Colonic mucosa (tissue), 4 donors: ENCODE measurements at regions not wholly inside any gene's neighbourhood (a gene's known extent, or its start where the extent isn't known, plus 50 kb on each side); places are given as distances from the start of the nearest gene placed in this dataset.

Experiments used
- DNase-seq: peaks from one replicate; pipeline ENCODE4 v3.0.0-alpha.2; 2020
- H3K27ac ChIP-seq: fragments of 200-600 bp; one replicate; pipeline ENCODE4 v1.8.0; 2021
- H3K27me3 ChIP-seq: fragments of 200-600 bp; one replicate; pipeline ENCODE4 v1.8.0; 2021
- H3K36me3 ChIP-seq: fragments of 200-600 bp; one replicate; pipeline ENCODE4 v1.8.0; 2021
- H3K4me1 ChIP-seq: fragments of 200-600 bp; one replicate; pipeline ENCODE4 v1.8.0; 2021; ENCODE audit warnings: mild to moderate bottlenecking
- H3K4me3 ChIP-seq: fragments of 200-600 bp; one replicate; pipeline ENCODE4 v1.8.0; 2021
- H3K9ac ChIP-seq, 2 donors: one replicate each; pipeline ENCODE4 v1.7.0; 2013; ENCODE audit warnings: control low read depth in 2 of 2, low read depth in 2 of 2, low read length in 2 of 2
- H3K9me3 ChIP-seq: fragments of 200-600 bp; one replicate; pipeline ENCODE4 v1.8.0; 2021
- intact Hi-C: fragments of 100-400 bp; cut with DNase I; formaldehyde crosslinking; loops from one replicate; pipeline ENCODE4 v1.14.1; 2022
- TF ChIP-seq, protein P1 (sequence below): fragments of 200-600 bp; IDR thresholded peaks from one replicate; pipeline ENCODE4 v1.8.0; 2022; ENCODE audit warnings: antibody characterized with exemption, mild to moderate bottlenecking
- donor health status: healthy.
- donor health status: DM: no; HTN: no; CAD: no.
- donor health status: DM: no; HTN: no; CAD: no.

DNA sequence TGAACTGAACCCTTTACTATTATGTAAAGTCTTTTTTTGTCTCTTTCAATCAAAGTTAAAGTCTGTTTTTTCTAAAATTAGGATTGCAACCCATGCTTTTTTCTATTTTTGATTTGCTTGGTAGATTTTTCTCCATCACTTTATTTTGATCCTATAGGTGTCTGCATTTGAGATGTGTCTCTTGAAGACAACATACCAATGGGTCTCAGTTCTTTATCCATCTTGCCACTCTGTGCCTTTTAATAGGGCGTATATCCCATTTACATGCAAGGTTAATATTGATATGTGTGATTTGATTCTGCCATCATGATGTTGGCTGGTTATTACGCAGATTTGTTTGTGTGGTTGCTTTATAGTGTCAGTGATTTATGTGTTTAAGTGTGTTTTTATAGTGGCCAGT, 436.0 kb upstream of the SEMA6A start:
- no peak overlapping the region for H3K4me3 ChIP-seq
- no peak overlapping the region for H3K27ac ChIP-seq
- DNase-seq: no peak
- no peaks in the 10 kb centered on the region for H3K4me1 ChIP-seq
- H3K9me3 ChIP-seq: no peaks in the 10 kb centered on the region
- TF ChIP-seq, protein P1, sequence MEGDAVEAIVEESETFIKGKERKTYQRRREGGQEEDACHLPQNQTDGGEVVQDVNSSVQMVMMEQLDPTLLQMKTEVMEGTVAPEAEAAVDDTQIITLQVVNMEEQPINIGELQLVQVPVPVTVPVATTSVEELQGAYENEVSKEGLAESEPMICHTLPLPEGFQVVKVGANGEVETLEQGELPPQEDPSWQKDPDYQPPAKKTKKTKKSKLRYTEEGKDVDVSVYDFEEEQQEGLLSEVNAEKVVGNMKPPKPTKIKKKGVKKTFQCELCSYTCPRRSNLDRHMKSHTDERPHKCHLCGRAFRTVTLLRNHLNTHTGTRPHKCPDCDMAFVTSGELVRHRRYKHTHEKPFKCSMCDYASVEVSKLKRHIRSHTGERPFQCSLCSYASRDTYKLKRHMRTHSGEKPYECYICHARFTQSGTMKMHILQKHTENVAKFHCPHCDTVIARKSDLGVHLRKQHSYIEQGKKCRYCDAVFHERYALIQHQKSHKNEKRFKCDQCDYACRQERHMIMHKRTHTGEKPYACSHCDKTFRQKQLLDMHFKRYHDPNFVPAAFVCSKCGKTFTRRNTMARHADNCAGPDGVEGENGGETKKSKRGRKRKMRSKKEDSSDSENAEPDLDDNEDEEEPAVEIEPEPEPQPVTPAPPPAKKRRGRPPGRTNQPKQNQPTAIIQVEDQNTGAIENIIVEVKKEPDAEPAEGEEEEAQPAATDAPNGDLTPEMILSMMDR: no peak
- H3K9ac ChIP-seq: no peak overlapping the region
- no peaks in the 10 kb centered on the region for H3K27me3 ChIP-seq
- intact Hi-C loops: no loop called here
- no peaks in the 10 kb centered on the region for H3K36me3 ChIP-seq

GRCh38 chr5:116998024-116998423, 423.4 kb upstream of the SEMA6A start:
- H3K36me3 ChIP-seq: no peaks in the 10 kb centered on the region
- no peaks in the 10 kb centered on the region for H3K9me3 ChIP-seq
- no peak for DNase-seq
- H3K4me3 ChIP-seq: no peak overlapping the region
- H3K27ac ChIP-seq: no peak overlapping the region
- H3K9ac ChIP-seq: no peak overlapping the region
- no peaks in the 10 kb centered on the region for H3K4me1 ChIP-seq
- TF ChIP-seq, protein P1: no peak
- H3K27me3 ChIP-seq: no peaks in the 10 kb centered on the region
- intact Hi-C loops: no loop called here

DNA sequence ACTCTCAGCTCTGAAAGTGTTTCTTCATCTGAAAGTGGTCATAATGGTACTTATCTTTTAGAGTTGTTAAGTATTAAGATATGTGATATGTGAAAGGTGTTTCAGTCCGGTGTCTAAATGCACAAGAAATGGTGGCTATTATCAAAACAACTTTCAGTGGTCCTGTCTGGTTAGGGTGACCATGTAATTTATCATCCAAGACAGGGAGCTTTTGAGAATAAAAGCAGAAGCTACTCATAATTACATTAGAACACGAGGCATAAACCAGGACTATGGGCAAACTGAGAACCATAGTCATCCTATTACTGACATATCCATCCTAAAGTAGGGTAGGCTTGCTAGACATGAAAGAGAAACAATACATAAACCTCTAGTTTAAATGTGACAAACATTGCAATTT, 418.1 kb upstream of the SEMA6A start:
- Histone ChIP-seq H3K4me3 (no peak overlapping the region), H3K9ac (no peak overlapping the region), H3K27me3 (no peaks in the 10 kb centered on the region), H3K4me1 (no peaks in the 10 kb centered on the region), H3K9me3 (no peaks in the 10 kb centered on the region), H3K27ac (no peak overlapping the region), H3K36me3 (no peaks in the 10 kb centered on the region)
- TF ChIP-seq, protein P1: no peak
- DNase-seq: no peak
- intact Hi-C loops: no loop called here

DNA sequence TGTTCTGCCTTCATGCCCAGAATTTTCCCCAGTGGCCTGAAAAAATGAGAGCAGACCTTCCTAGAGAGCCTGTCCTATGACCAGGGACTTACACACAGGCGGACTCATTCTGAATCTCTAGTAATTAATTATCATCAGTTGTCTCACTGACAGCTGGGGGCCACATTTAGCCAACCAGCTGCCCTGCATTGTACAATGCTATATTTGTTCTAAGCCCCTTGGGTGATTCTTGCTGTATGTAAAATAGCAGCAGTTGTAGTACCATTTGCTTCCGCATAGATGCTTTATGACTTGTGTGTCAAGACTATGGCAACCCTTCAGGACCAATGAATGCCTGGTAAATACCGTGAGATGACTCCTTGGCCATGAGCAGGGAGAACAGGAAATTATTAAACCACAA, 415.4 kb upstream of the SEMA6A start:
- Histone ChIP-seq H3K4me3 (no peak overlapping the region), H3K9me3 (no peaks in the 10 kb centered on the region), H3K27ac (no peak overlapping the region), H3K9ac (no peak overlapping the region), H3K36me3 (no peaks in the 10 kb centered on the region), H3K27me3 (no peaks in the 10 kb centered on the region), H3K4me1 (no peaks in the 10 kb centered on the region)
- DNase-seq: no peak
- intact Hi-C loops: no loop called here
- TF ChIP-seq, protein P1: no peak

- no peak overlapping the region for H3K27ac ChIP-seq
- intact Hi-C loops: no loop called here
- H3K4me1 ChIP-seq: no peaks in the 10 kb centered on the region
These were observed 407.4 kb upstream of the SEMA6A start for GRCh38 chr5:116982035-116982434.

More at GRCh38 chr5:116982035-116982434, 407.4 kb upstream of the SEMA6A start:
- Histone ChIP-seq H3K4me3 (no peak overlapping the region), H3K9ac (no peak overlapping the region), H3K36me3 (no peaks in the 10 kb centered on the region), H3K9me3 (no peaks in the 10 kb centered on the region), H3K27me3 (no peaks in the 10 kb centered on the region)
- TF ChIP-seq, protein P1: no peak
- no peak for DNase-seq
